GM21360 (cell line): ENCODE measurements at regions not wholly inside any gene's neighbourhood (a gene's known extent, or its start where the extent isn't known, plus 50 kb on each side); places are given as distances from the start of the nearest gene placed in this dataset.

ENCODE experiments used
- ATAC-seq: cut with Tn5 transposase; IDR thresholded peaks from one replicate; pipeline ENCODE4 v1.9.1; 2021; ENCODE audit warnings: mild to moderate bottlenecking, moderate library complexity; ENCODE audit not compliant: unreplicated experiment

DNA sequence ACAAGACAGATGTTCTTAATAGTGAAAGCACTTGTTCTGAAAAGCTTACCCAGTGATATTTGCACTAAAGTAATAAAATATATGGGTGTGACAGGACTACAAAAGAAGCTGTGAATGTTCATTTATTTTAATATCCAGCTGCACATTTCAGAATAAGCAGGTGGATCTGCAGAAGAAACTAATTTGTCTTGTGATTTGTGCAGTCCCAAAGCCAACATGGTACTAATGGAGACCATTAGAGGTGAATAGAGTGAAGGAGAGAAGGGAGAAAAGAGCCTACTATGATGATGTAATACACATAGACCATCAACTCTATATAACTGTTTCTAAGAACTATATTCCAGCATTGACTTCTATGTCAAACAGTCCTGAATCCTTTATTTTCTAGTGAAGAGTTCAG is 362.8 kb downstream of the ISL1 start:
- no peak for ATAC-seq

DNA sequence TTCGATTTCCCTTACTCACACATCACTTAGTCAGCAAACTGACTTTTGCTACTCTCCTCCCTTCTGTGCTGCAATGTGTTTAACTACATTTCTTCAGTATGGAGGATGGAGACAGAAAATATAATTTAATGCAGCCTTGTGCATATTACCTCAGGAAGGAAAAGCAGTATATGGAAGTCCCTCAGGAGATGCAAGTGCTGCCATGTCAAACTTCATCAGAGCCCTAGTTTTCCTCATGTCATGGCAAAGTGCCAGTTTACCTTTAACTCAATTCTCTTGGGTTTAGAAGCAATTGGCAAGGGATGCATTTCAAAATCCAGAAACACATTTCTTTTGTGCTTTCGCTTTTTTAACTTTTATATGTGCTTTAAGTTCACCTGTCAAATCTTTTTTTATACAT is 365.4 kb downstream of the ISL1 start:
- ATAC-seq = no peak
